ENCODE measurements at regions not wholly inside any gene's neighbourhood (a gene's known extent, or its start where the extent isn't known, plus 50 kb on each side); places are given as distances from the start of the nearest gene placed in this dataset.

GRCh38 chr10:85542936-85543730, 823.5 kb downstream of the GRID1 start:
- no peak overlapping the region for H3K4ac ChIP-seq (ENCODE audit: low read depth, low read length)
- H4K91ac ChIP-seq (ENCODE audit: insufficient read depth, low read depth, low read length), result no peak overlapping the region
- no peak overlapping the region for H2AK9ac ChIP-seq (replicated peaks; ENCODE audit: low read depth, low read length, poor library complexity)
- H2BK5ac ChIP-seq (ENCODE audit: low read depth, low read length, poor library complexity, severe bottlenecking), result no peak overlapping the region
- H3K18ac ChIP-seq (ENCODE audit: low read depth, low read length), result no peak overlapping the region
- no peak overlapping the region for H4K5ac ChIP-seq (ENCODE audit: low read depth, low read length)
- H2AFZ ChIP-seq (replicated peaks; ENCODE audit: low read length, poor library complexity), result no peak overlapping the region
- no peaks in the 10 kb centered on the region for H3K36me3 ChIP-seq (ENCODE audit: control insufficient read depth, insufficient read depth, low read length)
- H3K9me3 ChIP-seq (ENCODE audit: control insufficient read depth, insufficient read depth, low read length), result peaks cover 8% of the 10 kb centered on the region; the same call in 1 of the 2 replicates
- DNase-seq (no peak), ATAC-seq (ENCODE audit: low read depth) (no peak)
- H2AK5ac ChIP-seq (ENCODE audit: low read depth, low read length), result no peak overlapping the region
- POLR2A ChIA-PET (ENCODE audit: unreplicated experiment), result no interaction called here
- no peak overlapping the region for H3K27ac ChIP-seq (ENCODE audit: insufficient read depth, low read length)
- no peak overlapping the region for H3K56ac ChIP-seq (ENCODE audit: extremely low read depth, insufficient read depth, low read length)
- no peak overlapping the region for H3K4me3 ChIP-seq (ENCODE audit: insufficient read depth, low read depth, low read length)
- H3K23ac ChIP-seq (ENCODE audit: low read depth, low read length), result no peak overlapping the region
- BruUV-seq (replicated peaks), result no TSS peak
- no peak overlapping the region for H3K4me2 ChIP-seq (ENCODE audit: low read depth, low read length)
- TF ChIP-seq NFE2L2 (IDR thresholded peaks at IDR 0.05; ENCODE audit: low read depth, low read length) (no peak), SMC3 (IDR thresholded peaks at IDR 0.05; ENCODE audit: low read depth, low read length) (no peak), RFX5 (IDR thresholded peaks at IDR 0.05; ENCODE audit: low read depth, low read length) (no peak), USF2 (IDR thresholded peaks at IDR 0.05; ENCODE audit: low read depth, low read length) (no peak), ELK1 (IDR thresholded peaks at IDR 0.05; ENCODE audit: borderline replicate concordance, low read depth, low read length) (no peak), MXI1 (IDR thresholded peaks at IDR 0.05; ENCODE audit: borderline replicate concordance, low read depth, low read length) (no peak), CHD1 (IDR thresholded peaks at IDR 0.05; ENCODE audit: low read depth, low read length) (no peak), CTCF (conservative IDR thresholded peaks at IDR 0.05; ENCODE audit: low read depth, low read length) (no peak), RCOR1 (IDR thresholded peaks at IDR 0.05; ENCODE audit: insufficient replicate concordance, low read length) (no peak), BHLHE40 (IDR thresholded peaks at IDR 0.05; ENCODE audit: low read depth, low read length) (no peak), CEBPB (IDR thresholded peaks at IDR 0.05; ENCODE audit: low read depth, low read length) (no peak), RAD21 (IDR thresholded peaks at IDR 0.05; ENCODE audit: low read length) (no peak), MAZ (IDR thresholded peaks at IDR 0.05; ENCODE audit: borderline replicate concordance, low read depth, low read length) (no peak), MAFK (IDR thresholded peaks at IDR 0.05; ENCODE audit: low read depth, low read length) (no peak), FOS (IDR thresholded peaks at IDR 0.05; ENCODE audit: low read depth, low read length) (no peak), POLR2A (IDR thresholded peaks at IDR 0.05; ENCODE audit: low read depth, low read length) (no peak)
- no peak overlapping the region for H3K14ac ChIP-seq (replicated peaks; ENCODE audit: low read depth, low read length)
- H2BK120ac ChIP-seq (ENCODE audit: low read depth, low read length), result no peak overlapping the region
- H3K9me1 ChIP-seq (ENCODE audit: insufficient read depth, low read length), result no peaks in the 10 kb centered on the region
- H3K27me3 ChIP-seq (ENCODE audit: control insufficient read depth, insufficient read depth, low read length), result no peaks in the 10 kb centered on the region
- no peak overlapping the region for H4K8ac ChIP-seq (ENCODE audit: low read depth in 2 of 2, low read length in 2 of 2)
- dilution Hi-C loops (cut with HindIII; ENCODE audit: low sequenced_read_pairs, unreplicated experiment) (no loop called here), intact Hi-C loops (cut with micrococcal nuclease) (no loop called here), in situ Hi-C loops (cut with MboI; ENCODE audit: low sequenced_read_pairs) (no loop called here)
- H3K79me1 ChIP-seq (ENCODE audit: low read depth in 1 of 2, low read length in 2 of 2), result no peaks in the 10 kb centered on the region
- H2BK20ac ChIP-seq (ENCODE audit: low read depth, low read length), result no peak overlapping the region
- H3K4me1 ChIP-seq (ENCODE audit: control insufficient read depth, insufficient read depth, low read length), result no peaks in the 10 kb centered on the region
- CTCF ChIA-PET, result no interaction called here
- no peak overlapping the region for H2BK15ac ChIP-seq (ENCODE audit: low read depth, low read length)
- no peaks in the 10 kb centered on the region for H4K20me1 ChIP-seq (ENCODE audit: insufficient read depth, low read length)
- H3K9ac ChIP-seq (ENCODE audit: low read depth, low read length), result no peak overlapping the region
- no CpG with 5 or more reads among the region's 6 CpGs for WGBS, 2 experiments (ENCODE audit: extremely low coverage in 2 of 2, insufficient read length in 1 of 2)
